HCT116 (cell line): ENCODE measurements at regions not wholly inside any gene's neighbourhood (a gene's known extent, or its start where the extent isn't known, plus 50 kb on each side); places are given as distances from the start of the nearest gene placed in this dataset.

Experiments used
- ATAC-seq: fragments of 200-7000 bp; cut with Tn5 transposase; 2 replicates; pipeline ENCODE4 v1.9.1; 2020; ENCODE audit warnings: mild to moderate bottlenecking, moderate library complexity
- BruUV-seq: library from RNA; stranded (reverse); fragments of 400-500 nt; replicated peaks from 2 replicates; lab custom pipeline; 2021; lab: Mats Ljungman, UMichigan
- CTCF ChIA-PET: fragments of 300-600 bp; sonication (Branson Sonifier 250); formaldehyde crosslinking; loops from one replicate; lab custom pipeline; 2021; ENCODE audit warnings: antibody characterized with exemption; lab: Charles Lee
- POLR2A ChIA-PET: fragments of 300-600, 350-600 bp; sonication (Branson Sonifier 250); formaldehyde crosslinking; loops from one replicate; lab custom pipeline; 2021; ENCODE audit warnings: antibody characterized with exemption; lab: Charles Lee
- RAD21 ChIA-PET, 2 experiments: fragments of 300-600 bp; sonication (Branson Sonifier 250); formaldehyde crosslinking; loops; one replicate each; lab custom pipeline; 2023; ENCODE audit warnings: low total read pairs in 2 of 2; ENCODE audit not compliant: uncharacterized antibody in 2 of 2, unreplicated experiment in 2 of 2, low non-redundant PET in 1 of 2; lab: Charles Lee
- DNase-seq: peaks from one replicate; pipeline ENCODE4 v3.0.0-alpha.2; 2010; ENCODE audit warnings: low read depth, low spot score
- H2AFZ ChIP-seq: fragments of 200-600 bp; shearing (Covaris generic), sonication (generic); 2 replicates; pipeline ENCODE4 v1.6.1; 2017; ENCODE audit warnings: low read depth, mixed run types, mixed read lengths, antibody characterized with exemption, low read length; ENCODE audit not compliant: poor library complexity, severe bottlenecking
- H3K27ac ChIP-seq: 2 replicates; pipeline ENCODE4 v1.5.1; 2012; ENCODE audit warnings: low read depth, low read length
- H3K27me3 ChIP-seq: fragments of 200-600 bp; sonication (generic); 2 replicates; pipeline ENCODE4 v1.6.1; 2016; ENCODE audit warnings: mixed run types, low read length, mixed read lengths; ENCODE audit not compliant: insufficient read depth
- H3K36me3 ChIP-seq, 2 experiments: fragments of 200-500 bp in 1 of 2; fragments of 200-600 bp in 1 of 2; sonication (Bioruptor generic) in 1 of 2; sonication (generic) in 1 of 2; 2 replicates each; pipeline versions ENCODE4 v1.5.1 to v1.6.1; 2014 to 2016; ENCODE audit warnings: low read length in 2 of 2, inconsistent platforms in 1 of 2, mixed read lengths in 1 of 2, mixed run types in 1 of 2; ENCODE audit not compliant: insufficient read depth in 2 of 2, control insufficient read depth in 1 of 2
- H3K4me1 ChIP-seq, 2 experiments: fragments of 200-600 bp in 1 of 2; sonication (generic) in 1 of 2; 2 replicates each; pipeline versions ENCODE4 v1.5.1 to v1.6.1; 2012 to 2017; ENCODE audit warnings: low read length in 2 of 2, inconsistent platforms in 1 of 2, mild to moderate bottlenecking in 1 of 2, mixed read lengths in 1 of 2, mixed run types in 1 of 2, moderate library complexity in 1 of 2; ENCODE audit not compliant: insufficient read depth in 2 of 2, control insufficient read depth in 1 of 2
- H3K4me2 ChIP-seq: fragments of 200-600 bp; sonication (generic); 2 replicates; pipeline ENCODE4 v1.6.1; 2017; ENCODE audit warnings: mixed run types, low read length, mixed read lengths
- H3K4me3 ChIP-seq, 2 experiments: fragments of 200-600 bp in 1 of 2; sonication (generic) in 1 of 2; replicated peaks in 1 of 2; 2 replicates each; pipeline ENCODE4 v1.5.1; 2011 to 2016; ENCODE audit warnings: low read length in 2 of 2, control low read depth in 1 of 2, low read depth in 1 of 2, mild to moderate bottlenecking in 1 of 2, mixed read lengths in 1 of 2, mixed run types in 1 of 2
- H3K79me2 ChIP-seq: fragments of 200-600 bp; sonication (generic); 2 replicates; pipeline ENCODE4 v1.6.1; 2017; ENCODE audit warnings: mild to moderate bottlenecking, mixed run types, low read length, moderate library complexity, mixed read lengths; ENCODE audit not compliant: insufficient read depth
- H3K9ac ChIP-seq: fragments of 200-600 bp; sonication (generic); 2 replicates; pipeline ENCODE4 v1.6.1; 2016; ENCODE audit warnings: low read length, mixed read lengths
- H3K9me2 ChIP-seq: fragments of 200-600 bp; sonication (generic), shearing (Covaris generic); 2 replicates; pipeline ENCODE4 v1.6.1; 2017; ENCODE audit warnings: mixed run types, mild to moderate bottlenecking, moderate library complexity; ENCODE audit not compliant: insufficient read depth
- H3K9me3 ChIP-seq, 2 experiments: fragments of 200-500 bp in 1 of 2; fragments of 200-600 bp in 1 of 2; sonication (Bioruptor generic) in 1 of 2; sonication (generic) in 1 of 2; 2 replicates each; pipeline ENCODE4 v1.6.1; 2014 to 2017; ENCODE audit warnings: low read length in 2 of 2, mixed read lengths in 2 of 2, inconsistent platforms in 1 of 2, low read depth in 1 of 2, mild to moderate bottlenecking in 1 of 2, mixed run types in 1 of 2, moderate library complexity in 1 of 2; ENCODE audit not compliant: control insufficient read depth in 1 of 2, insufficient read depth in 1 of 2
- H4K20me1 ChIP-seq: fragments of 200-600 bp; sonication (generic), shearing (Covaris generic); 2 replicates; pipeline ENCODE4 v1.6.1; 2017; ENCODE audit warnings: mixed run types, mild to moderate bottlenecking, moderate library complexity; ENCODE audit not compliant: insufficient read depth
- ATF3 ChIP-seq: IDR thresholded peaks from 2 replicates; pipeline ENCODE4 v1.6.1; 2012
- CTCF ChIP-seq, 3 experiments: fragments of 200-600 bp in 1 of 3; sonication (generic) in 1 of 3; IDR thresholded peaks in 2 of 3; conservative IDR thresholded peaks in 1 of 3; 2 replicates each; pipeline ENCODE4 v1.5.1; 2012 to 2017; ENCODE audit warnings: low read depth in 2 of 3, low read length in 2 of 3, antibody characterized with exemption in 1 of 3, borderline replicate concordance in 1 of 3, control low read depth in 1 of 3, mild to moderate bottlenecking in 1 of 3, mixed read lengths in 1 of 3, mixed run types in 1 of 3, moderate library complexity in 1 of 3; ENCODE audit not compliant: insufficient read depth in 1 of 3
- ELF1 ChIP-seq: IDR thresholded peaks from 2 replicates; pipeline ENCODE4 v1.6.1; 2012; ENCODE audit warnings: low read depth, borderline replicate concordance
- JUND ChIP-seq: IDR thresholded peaks from 2 replicates; pipeline ENCODE4 v1.6.1; 2012
- MAX ChIP-seq: IDR thresholded peaks from 2 replicates; pipeline ENCODE4 v1.6.1; 2012
- POLR2A ChIP-seq: IDR thresholded peaks from 2 replicates; pipeline ENCODE4 v1.7.0; 2011; ENCODE audit warnings: borderline replicate concordance; ENCODE audit not compliant: insufficient read depth, insufficient read length; ENCODE audit errors: extremely low read depth
- POLR2AphosphoS5 ChIP-seq: IDR thresholded peaks from 2 replicates; pipeline ENCODE4 v1.6.1; 2011; ENCODE audit warnings: mild to moderate bottlenecking, low read depth, low read length, moderate library complexity
- RAD21 ChIP-seq: IDR thresholded peaks from 2 replicates; pipeline ENCODE4 v1.6.1; 2012; ENCODE audit warnings: low read depth, mild to moderate bottlenecking
- SIN3A ChIP-seq: IDR thresholded peaks from 2 replicates; pipeline ENCODE4 v1.6.1; 2012; ENCODE audit warnings: low read depth
- SP1 ChIP-seq: IDR thresholded peaks from 2 replicates; pipeline ENCODE4 v1.6.1; 2012; ENCODE audit warnings: low read depth
- ZFX ChIP-seq: fragments of 450-650 bp; IDR thresholded peaks from 2 replicates; pipeline ENCODE4 v1.6.1; 2017
- intact Hi-C: fragments of 100-400 bp; cut with micrococcal nuclease; formaldehyde crosslinking; loops from 2 replicates; pipeline ENCODE4 v1.10.0; 2022

GRCh38 chr2:83578405-83578804 lies 880.7 kb downstream of the SUCLG1 start:
- no peak overlapping the region for H2AFZ ChIP-seq
- CTCF ChIA-PET, result no interaction called here
- H4K20me1 ChIP-seq, result no peaks in the 10 kb centered on the region
- BruUV-seq, result no TSS peak
- H3K9me2 ChIP-seq, result no peaks in the 10 kb centered on the region
- no peak overlapping the region for H3K4me2 ChIP-seq
- DNase-seq (no peak), ATAC-seq (no peak)
- H3K27ac ChIP-seq, result no peak overlapping the region
- H3K27me3 ChIP-seq, result no peaks in the 10 kb centered on the region
- no peak overlapping the region for H3K4me3 ChIP-seq
- H3K9ac ChIP-seq, result no peak overlapping the region
- no peaks in the 10 kb centered on the region for H3K79me2 ChIP-seq
- intact Hi-C loops, result loop anchor here (10.0 kb wide), 1 partner anchor 236 kb away; no protein-coding TSS in a partner anchor
- TF ChIP-seq MAX, result no peak
- TF ChIP-seq, all 23 proteins: peak for 0
- Histone ChIP-seq H3K4me1 (no peaks in the 10 kb centered on the region), H3K9me3 (no peaks in the 10 kb centered on the region), H3K36me3 (no peaks in the 10 kb centered on the region)
- POLR2A ChIA-PET, result no interaction called here
- RAD21 ChIA-PET, result no interaction called here

GRCh38 chr2:83574614-83575013 lies 884.5 kb downstream of the SUCLG1 start:
- Histone ChIP-seq H3K9ac (no peak overlapping the region), H3K79me2 (no peaks in the 10 kb centered on the region), H3K27me3 (no peaks in the 10 kb centered on the region), H3K9me3 (no peaks in the 10 kb centered on the region), H4K20me1 (no peaks in the 10 kb centered on the region), H3K4me3 (no peak overlapping the region), H3K9me2 (no peaks in the 10 kb centered on the region), H3K4me2 (no peak overlapping the region), H2AFZ (no peak overlapping the region), H3K36me3 (no peaks in the 10 kb centered on the region), H3K4me1 (0 out of 4 replicates have a peak, but pooled peaks cover 0 to 2% of the 10 kb centered on the region in 2 experiments), H3K27ac (no peak overlapping the region)
- no peak for DNase-seq
- intact Hi-C loops, result loop anchor here (10.0 kb wide), 1 partner anchor 240 kb away; no protein-coding TSS in a partner anchor
- no TSS peak for BruUV-seq
- TF ChIP-seq SIN3A (no peak), ELF1 (no peak), ATF3 (no peak), CTCF (IDR thresholded peaks at IDR 0.05 in 2 of 3, conservative IDR thresholded peaks at IDR 0.05 in 1 of 3; ENCODE audit: borderline replicate concordance in 1 of 3, insufficient read depth in 1 of 3, low read depth in 2 of 3, low read length in 2 of 3) (no peak), POLR2A (no peak), POLR2AphosphoS5 (no peak), ZFX (no peak), SP1 (no peak), JUND (no peak), RAD21 (no peak)
- RAD21 ChIA-PET, result no interaction called here
- POLR2A ChIA-PET, result no interaction called here
- CTCF ChIA-PET, result no interaction called here
- no peak for ATAC-seq
